ENCODE measurements at regions not wholly inside any gene's neighbourhood (a gene's known extent, or its start where the extent isn't known, plus 50 kb on each side); places are given as distances from the start of the nearest gene placed in this dataset.
"Not testable (repeated sequence)": the region's sequence is repeated elsewhere in the genome, so short reads cannot be mapped to it uniquely, and the experiment has no call there.

DNA sequence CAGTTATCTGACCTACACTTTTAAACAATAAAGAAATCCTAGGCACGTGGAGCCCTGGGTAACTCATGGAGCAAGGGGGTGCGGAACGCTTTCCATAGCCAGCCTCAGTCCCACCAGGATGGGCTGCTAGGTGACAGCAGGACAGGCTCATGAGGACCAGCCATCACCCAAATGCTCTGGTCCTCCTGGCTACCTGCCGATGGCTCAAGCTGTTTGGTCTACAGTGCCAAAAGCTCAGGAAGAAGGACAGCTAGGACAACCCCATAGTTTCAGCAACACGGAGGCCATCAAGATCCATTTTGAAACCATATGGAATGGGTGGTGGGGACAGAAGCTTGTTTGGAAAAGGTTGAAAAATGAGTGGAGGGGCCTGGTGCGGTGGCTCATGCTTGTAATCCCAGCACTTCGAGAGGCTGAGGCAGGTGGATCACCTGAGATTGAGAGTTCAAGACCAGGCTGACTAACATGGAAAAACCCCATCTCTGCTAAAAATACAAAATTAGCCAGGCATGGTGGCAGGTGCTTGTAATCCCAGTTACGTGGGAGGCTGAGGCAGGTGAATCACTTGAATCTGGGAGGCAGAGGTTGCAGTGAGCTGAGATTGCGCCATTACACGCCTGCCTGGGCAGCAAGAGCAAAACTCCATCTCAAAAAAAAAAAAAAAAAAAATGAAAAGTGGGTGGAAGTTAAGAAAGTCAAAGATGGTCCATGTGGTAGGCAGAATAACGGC, 93.7 kb upstream of the ALDH3B2 start:
- not testable (repeated sequence) for ATAC-seq

DNA sequence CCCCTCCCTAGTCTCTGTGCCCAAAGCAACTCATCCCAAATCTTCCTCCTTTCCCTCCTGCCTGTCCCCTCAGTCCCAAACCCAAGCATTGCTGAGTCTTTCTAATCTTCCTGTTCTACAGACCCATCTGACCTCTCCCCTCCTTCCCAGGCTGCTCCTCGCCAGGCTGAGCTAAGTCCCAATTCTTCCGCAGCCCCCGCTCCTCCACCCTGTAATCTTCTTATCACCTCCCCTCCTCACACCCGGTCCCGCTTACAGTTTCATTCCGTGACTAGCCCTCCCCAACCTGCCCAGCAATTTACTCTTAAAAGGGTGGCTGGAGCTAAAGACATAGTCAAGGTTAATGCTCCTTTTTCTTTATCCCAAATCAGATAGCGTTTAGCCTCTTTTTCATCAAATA, 86.8 kb upstream of the ALDH3B2 start:
- ATAC-seq, result not testable (repeated sequence)

DNA sequence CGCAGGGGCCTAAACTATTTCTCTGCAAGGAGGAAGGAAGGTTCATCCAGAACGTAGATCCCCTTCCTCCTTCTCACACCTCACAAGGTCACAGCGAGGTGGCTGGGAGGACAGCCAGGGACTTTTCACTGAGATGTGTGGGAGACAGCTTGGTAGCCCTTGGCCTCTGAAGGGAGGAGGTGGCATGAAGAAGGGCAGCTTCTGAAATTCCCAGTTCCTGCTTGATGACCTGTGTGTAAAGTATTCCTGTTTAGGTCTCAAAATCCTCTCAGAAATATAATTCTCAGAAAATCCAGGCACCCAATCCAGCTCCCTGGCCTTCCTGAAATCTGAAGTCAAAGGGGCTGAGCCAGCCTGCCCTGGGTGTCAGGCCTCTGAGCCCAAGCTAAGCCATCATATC, 84.9 kb upstream of the ALDH3B2 start:
- not testable (repeated sequence) for ATAC-seq

DNA sequence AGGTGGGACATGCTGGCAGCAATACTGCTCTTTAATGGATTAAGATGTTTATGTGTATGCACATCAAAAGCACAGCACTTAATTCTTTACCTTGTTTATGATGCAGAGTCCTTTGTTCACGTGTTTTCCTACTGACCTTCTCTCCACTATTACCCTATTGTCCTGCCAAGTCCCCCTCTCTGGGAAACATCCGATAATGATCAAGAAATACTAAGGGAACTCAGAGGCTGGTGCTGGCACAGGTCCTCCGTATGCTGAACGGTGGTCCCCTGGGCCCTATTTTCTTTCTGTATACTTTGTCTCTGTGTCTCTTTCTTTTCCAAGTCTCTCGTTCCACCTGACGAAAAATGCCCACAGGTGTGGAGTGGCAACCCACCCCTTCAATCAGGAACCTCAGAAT, 84.0 kb upstream of the ALDH3B2 start:
- ATAC-seq, result not testable (repeated sequence)

DNA sequence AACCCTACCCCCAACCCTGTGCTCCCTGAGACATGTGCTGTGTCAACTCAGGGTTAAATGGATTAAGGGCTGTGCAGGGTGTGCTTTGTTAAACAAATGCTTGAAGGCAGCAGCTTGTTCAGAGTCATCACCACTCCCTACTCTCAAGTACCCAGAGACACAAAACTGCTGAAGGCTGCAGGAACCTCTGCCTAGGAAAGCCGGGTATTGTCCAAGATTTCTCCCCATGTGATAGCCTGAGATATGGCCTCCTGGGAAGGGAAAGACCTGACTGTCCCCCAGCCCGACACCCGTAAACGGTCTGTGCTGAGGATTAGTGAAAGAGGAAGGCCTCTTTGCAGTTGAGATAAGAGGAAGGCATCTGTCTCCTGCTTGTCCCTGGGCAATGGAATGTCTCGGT, 83.6 kb upstream of the ALDH3B2 start:
- not testable (repeated sequence) for ATAC-seq

DNA sequence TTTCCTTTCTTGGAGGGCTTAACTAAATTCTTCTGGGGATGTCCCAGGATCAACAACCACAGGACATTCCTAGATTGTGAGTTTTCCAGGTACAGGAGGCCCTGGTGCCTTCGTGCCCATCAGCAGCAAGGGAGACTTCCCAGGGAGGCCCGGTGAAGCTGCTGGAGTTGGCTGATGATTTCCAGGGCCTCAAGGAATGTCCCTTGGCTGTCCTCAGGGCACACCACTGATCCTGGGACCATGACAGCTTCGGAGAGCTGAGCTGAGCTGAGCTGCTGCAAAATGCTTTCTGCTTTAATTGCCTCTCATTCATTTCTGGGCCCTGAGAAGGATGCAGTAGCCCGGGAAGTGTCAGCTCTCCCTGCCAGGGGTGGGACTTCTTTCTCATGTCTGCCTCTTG, 79.4 kb upstream of the ALDH3B2 start:
- not testable (repeated sequence) for ATAC-seq

DNA sequence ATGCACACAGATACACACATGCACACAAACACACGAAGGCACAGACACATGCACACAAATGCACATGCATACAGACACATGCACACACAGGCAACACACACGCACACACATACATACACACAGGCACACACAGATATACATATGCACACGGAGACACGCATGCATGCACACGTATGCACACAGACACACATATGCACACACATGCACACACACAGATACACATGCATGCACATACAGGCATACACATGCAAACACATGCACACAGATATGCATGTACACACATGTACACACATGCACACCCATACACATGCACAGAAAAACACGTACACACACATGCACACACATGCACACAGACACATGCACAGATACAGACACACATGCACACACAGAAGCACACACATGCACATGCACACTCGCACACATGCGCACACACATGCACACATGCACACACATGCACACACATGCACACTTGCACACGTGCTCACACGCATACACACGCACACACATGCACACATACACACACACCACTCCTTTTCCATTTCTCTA, 70.8 kb upstream of the ALDH3B2 start:
- no peak for ATAC-seq

DNA sequence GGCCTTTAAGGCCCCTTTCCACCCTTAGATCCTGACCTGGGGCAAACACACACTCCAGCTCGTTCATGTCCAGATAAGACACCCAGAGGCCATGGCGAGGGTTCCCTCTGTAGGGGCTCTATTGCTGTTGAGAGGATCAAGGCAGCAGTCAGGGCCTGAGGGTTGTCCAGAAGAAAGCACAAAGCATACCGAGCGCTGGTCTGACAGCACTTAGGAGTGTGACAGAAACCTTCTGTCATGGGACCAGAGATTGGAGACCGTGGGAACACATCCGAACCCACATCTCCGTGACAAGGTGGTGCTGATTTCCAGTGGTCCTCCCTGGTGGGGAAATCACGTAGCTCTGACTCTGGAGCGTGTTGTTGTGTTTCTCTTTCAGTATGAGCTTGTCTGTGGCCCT, 69.8 kb upstream of the ALDH3B2 start:
- not testable (repeated sequence) for ATAC-seq

DNA sequence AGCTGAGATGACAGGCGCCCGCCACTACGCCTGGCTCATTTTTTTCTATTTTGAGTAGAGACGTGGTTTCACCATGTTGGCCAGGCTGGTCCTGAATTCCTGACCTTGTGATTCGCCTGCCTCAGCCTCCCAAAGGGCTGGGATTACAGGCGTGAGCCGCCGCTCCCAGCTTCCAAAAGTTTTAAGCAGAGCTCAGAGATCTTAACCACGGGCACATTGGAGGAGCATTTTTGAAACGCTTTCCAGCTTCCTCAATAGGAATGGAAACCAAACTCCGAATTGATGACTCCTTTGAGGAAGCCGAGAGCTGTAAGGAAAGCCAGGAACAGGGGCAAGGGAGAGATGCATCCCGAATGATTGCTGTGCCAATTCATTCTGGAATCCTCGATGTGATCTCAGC, 63.8 kb upstream of the ALDH3B2 start:
- not testable (repeated sequence) for ATAC-seq

DNA sequence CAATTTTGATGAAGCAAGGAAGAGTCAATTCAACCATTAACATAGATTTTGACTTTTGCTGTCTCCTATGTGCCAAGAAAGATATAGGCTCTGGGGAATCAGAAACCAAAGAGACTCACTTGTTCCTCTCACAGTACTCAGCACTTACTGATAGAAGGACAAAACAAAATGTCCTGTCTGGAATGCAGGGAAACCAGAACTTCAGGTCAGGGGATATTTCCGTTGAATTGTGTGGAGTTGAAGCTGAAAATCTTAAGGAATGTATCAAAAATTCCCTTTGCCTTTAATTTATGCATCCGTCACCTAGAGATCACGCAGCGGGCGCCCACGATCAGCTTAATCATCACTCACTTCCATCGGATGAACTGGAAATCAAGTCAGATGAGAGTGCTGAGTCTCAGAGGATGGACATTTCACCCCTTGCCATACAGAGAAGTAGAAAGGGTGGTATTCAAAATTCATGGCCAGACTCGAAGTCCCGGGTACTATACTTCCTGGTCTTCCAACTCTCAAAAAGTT, 63.2 kb upstream of the ALDH3B2 start:
- not testable (repeated sequence) for ATAC-seq

DNA sequence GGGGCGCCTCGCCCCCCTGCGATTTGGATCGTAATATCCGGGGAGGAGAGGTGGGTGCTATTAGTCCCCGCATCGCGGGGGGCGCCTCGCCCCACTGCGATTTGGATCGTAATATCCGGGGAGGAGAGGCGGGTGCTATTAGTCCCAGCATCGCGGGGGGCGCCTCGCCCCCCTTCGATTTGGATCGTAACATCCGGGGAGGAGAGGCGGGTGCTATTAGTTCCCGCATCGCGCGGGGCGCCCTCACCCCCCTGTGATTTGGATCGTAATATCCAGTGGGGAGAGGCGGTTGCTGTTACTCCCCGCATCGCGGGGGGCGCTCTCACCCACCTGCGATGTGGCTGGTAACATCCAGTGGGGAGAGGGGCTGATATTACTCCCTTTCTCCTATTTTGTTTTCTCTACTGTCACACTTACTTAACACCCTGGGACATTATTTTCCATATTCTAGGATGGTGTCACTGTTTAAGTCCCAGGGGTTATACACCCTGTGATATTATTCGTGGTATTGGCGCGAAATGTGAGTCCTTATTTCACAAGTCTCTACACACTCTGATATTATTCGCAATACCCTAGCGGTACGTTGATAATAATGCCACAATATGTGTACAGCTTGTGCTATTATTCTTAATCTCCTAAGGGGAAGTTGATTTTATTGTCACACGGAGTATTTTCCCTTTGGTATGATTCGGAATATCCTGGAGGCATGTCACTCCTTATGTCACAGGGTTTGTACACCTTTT, 57.8 kb upstream of the ALDH3B2 start:
- no peak for ATAC-seq

DNA sequence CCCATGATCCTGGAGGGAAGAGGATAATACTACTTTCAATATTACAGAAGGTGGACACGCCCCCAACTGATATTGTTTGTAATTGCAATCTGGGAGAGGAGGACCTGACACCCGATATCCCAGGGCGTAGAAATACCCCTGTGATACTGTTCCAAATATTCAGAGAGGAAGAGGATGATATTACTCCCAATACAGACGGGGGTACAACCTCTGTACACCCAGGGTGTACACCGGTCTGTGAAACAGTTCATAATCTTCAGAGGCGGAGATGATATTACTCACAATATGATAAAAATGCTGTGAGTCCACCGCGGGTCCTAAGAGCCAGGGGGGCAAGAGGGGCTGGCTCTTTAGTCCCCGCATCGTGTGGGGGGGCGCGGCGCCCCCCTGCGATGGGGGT, 57.2 kb upstream of the ALDH3B2 start:
- ATAC-seq, result no peak

DNA sequence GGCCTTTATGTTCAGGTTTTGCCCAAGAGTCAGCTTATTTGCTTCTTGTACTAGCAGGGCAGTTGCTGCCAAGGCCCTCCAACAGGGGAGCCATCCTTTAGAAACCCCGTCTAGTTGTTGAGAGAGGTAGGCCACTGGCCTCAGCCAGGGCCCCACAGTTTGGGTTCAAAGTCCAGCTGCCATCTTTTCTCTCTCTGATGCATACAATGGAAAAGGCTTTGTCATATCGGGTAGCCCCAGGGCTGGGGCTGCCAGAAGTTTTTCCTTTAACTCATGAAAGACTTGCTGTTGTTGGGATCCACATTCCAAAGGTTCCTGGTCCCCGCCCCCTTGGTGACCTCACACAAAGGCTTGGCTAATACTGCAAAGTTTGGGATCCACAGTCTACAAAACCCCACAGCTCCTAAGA, 53.7 kb upstream of the ALDH3B2 start:
- not testable (repeated sequence) for ATAC-seq

DNA sequence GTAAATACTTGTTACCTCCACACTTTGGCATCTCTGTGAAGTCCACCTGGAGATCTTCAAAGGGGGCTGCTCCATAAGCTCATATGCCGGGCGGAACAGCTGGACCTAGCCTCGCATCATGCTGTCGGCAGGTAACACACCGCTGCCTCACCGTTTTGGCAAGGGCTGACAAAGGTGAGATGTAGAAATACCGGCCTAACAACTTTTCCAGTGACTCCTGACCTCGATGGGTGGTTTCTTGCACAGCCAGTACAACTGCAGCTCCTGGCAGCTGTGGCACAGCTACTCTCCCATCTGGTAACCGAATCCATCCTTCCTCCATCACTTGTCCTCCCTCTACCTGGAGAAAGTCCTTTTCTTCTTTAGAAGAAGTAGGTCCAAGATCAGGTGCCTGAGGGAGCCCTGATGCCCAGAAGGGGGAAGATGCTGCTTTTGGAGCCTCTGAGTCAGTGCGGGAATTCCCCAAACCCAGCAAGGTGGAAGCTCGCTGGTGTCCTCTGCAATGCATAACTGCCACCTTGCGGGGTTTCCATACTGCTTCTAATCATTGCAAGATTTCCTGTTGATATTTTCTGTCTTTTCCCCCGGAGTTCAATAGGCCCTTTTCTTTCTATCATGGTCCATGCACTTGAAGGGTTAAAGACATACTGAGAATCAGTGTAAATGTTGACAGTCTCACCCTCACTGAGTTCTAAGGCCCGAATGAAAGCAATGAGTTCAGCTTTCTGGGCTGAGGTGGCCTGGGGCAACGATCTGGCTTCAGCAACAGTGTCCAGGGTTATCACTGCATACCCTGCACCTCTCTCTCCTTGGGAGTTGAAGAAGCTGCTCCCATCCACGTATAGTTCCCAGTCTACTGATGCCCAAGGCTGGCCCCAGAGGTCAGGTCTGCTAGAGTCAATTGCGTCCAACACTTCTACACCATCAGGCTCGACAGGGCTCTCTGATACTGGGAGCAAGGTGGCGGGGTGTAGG, 52.9 kb upstream of the ALDH3B2 start:
- not testable (repeated sequence) for ATAC-seq

Data from esophagus mucosa (tissue), 1 donor.